ENCODE measurements at regions not wholly inside any gene's neighbourhood (a gene's known extent, or its start where the extent isn't known, plus 50 kb on each side); places are given as distances from the start of the nearest gene placed in this dataset.

GRCh38 chrX:126982158-126982557 lies 162.6 kb downstream of the PRR32 start:
- TF ChIP-seq ZNF274 (IDR thresholded peaks at IDR 0.05; ENCODE audit: low read depth, low read length) (no peak), YY1 (IDR thresholded peaks at IDR 0.05; ENCODE audit: insufficient read depth, insufficient read length) (no peak)

Data from NT2/D1 (cell line).